ENCODE measurements at regions not wholly inside any gene's neighbourhood (a gene's known extent, or its start where the extent isn't known, plus 50 kb on each side); places are given as distances from the start of the nearest gene placed in this dataset.

DNA sequence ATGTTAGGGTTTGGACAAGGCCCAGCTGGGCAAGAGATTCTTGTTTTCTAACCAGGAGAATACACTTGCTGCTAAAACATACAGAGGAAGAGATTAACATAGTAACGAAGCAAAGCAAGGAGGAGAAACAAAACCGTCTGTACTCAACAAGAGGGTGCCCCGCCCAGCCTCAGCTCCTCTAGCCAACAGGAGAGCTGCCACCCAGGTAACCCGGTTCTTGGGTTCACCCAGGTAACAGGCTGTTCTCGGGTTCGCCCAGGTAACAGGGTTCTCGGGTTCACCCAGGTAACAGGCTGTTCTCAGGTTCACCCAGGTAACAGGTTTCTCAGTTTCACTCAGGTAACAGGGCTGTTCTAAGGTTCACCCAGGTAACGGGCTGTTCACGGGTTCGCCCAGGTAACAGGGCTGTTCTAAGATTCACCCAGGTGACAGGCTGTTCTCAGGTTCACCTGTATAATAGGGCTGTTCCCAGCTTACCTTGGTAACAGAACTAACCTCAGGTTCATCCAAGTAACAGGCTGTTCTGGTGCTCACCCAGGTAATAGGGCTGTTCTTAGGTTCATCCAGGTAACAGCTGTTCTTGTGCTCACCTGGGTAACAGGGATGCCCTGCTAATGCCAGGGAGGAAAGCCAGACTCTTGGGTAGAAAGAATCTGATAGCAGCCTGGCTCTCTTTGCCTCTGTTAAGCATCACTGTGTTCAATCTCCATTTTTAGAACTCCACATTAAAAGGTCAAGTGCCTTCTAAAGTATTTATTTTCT, 271.6 kb downstream of the SYK start:
- TF ChIP-seq, protein P1, sequence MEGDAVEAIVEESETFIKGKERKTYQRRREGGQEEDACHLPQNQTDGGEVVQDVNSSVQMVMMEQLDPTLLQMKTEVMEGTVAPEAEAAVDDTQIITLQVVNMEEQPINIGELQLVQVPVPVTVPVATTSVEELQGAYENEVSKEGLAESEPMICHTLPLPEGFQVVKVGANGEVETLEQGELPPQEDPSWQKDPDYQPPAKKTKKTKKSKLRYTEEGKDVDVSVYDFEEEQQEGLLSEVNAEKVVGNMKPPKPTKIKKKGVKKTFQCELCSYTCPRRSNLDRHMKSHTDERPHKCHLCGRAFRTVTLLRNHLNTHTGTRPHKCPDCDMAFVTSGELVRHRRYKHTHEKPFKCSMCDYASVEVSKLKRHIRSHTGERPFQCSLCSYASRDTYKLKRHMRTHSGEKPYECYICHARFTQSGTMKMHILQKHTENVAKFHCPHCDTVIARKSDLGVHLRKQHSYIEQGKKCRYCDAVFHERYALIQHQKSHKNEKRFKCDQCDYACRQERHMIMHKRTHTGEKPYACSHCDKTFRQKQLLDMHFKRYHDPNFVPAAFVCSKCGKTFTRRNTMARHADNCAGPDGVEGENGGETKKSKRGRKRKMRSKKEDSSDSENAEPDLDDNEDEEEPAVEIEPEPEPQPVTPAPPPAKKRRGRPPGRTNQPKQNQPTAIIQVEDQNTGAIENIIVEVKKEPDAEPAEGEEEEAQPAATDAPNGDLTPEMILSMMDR (IDR thresholded peaks at IDR 0.05; ENCODE audit: low read depth, low read length), result no peak
- H3K27me3 ChIP-seq, result no peaks in the 10 kb centered on the region
- no peak for DNase-seq
- H3K9me3 ChIP-seq, result no peaks in the 10 kb centered on the region
- peaks cover 8% of the 10 kb centered on the region; the same call in 1 of the 2 replicates for H3K4me1 ChIP-seq
- no peaks in the 10 kb centered on the region for H3K36me3 ChIP-seq
- H3K4me3 ChIP-seq (ENCODE audit: low read depth, low read length), result no peak overlapping the region

DNA sequence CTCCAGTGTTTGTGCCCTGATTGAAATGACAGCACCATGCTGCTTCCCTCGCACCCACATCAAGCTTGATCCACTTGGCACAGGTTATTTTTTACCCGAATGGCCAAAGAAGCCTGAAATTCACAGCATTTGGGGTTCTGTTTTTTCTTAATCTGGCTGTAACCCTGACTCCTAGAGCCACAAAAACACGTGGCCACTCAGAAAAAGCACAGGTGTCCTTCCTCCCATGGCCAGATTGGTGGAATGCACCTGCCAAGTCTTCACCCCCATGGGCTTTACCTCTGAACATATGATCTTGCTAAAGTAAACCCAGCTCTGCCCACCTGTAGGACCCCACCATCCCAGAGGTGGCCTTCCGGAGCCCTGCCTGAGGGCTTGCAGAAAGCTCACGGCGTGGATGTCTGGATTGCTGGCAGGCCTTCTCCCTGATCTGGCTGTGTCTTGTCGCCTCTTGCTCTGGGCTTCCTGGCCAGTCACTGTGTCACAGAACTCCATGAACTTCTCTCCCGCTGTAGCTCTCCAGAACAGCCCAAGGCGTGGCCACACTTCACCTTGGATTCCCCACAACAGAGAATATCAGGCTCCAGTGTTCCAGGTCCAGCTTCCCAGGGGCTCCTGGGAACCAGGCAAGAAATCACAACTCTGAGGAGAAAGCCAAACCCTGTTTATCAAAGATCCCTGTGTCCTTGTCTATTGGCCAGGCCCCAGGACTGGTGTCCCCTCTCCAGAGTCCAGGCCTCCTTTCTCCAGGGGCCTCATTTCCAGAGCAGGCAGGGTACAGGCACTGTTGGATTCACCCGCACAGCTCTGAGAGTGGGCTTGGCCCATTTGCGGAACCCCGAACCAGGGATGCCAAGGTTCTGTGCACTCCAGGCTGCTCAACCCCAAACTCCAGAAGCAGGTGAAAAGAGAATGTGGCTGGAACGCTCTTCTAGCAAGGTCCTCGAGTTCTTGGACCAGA, 272.5 kb downstream of the SYK start:
- TF ChIP-seq, protein P1 (IDR thresholded peaks at IDR 0.05; ENCODE audit: low read depth, low read length), result no peak
- Histone ChIP-seq H3K9me3 (no peaks in the 10 kb centered on the region), H3K27me3 (no peaks in the 10 kb centered on the region), H3K36me3 (no peaks in the 10 kb centered on the region), H3K4me3 (ENCODE audit: low read depth, low read length) (no peak overlapping the region), H3K4me1 (peaks cover 8% of the 10 kb centered on the region; the same call in 1 of the 2 replicates)
- DNase-seq, result no peak

GRCh38 chr9:91074866-91075265, 273.2 kb downstream of the SYK start:
- H3K4me1 ChIP-seq, result peaks cover 8% of the 10 kb centered on the region; the same call in 1 of the 2 replicates
- H3K9me3 ChIP-seq, result no peaks in the 10 kb centered on the region
- TF ChIP-seq, protein P1 (IDR thresholded peaks at IDR 0.05; ENCODE audit: low read depth, low read length), result no peak
- no peak overlapping the region for H3K4me3 ChIP-seq (ENCODE audit: low read depth, low read length)
- no peaks in the 10 kb centered on the region for H3K36me3 ChIP-seq
- DNase-seq, result no peak
- no peaks in the 10 kb centered on the region for H3K27me3 ChIP-seq

DNA sequence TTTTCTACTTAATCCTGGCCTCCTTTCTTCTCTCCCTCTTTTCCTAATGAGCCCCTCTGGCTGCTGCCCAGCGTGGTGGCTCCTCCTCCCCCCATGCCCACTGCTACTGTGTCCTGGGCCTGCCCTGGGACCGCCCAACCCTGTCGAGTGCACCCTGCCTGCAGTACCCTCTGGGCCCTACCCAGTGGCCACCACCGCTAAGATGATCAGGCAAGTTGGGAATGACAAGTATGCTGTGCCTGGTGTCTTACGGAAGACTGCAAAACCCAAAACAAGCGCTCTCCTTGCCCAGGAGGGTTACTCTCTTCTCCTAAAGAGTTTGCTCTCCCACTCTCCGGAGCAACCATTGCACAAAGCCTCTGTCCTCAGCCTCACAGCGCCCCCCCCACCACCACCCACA, 273.7 kb downstream of the SYK start:
- H3K9me3 ChIP-seq, result no peaks in the 10 kb centered on the region

DNA sequence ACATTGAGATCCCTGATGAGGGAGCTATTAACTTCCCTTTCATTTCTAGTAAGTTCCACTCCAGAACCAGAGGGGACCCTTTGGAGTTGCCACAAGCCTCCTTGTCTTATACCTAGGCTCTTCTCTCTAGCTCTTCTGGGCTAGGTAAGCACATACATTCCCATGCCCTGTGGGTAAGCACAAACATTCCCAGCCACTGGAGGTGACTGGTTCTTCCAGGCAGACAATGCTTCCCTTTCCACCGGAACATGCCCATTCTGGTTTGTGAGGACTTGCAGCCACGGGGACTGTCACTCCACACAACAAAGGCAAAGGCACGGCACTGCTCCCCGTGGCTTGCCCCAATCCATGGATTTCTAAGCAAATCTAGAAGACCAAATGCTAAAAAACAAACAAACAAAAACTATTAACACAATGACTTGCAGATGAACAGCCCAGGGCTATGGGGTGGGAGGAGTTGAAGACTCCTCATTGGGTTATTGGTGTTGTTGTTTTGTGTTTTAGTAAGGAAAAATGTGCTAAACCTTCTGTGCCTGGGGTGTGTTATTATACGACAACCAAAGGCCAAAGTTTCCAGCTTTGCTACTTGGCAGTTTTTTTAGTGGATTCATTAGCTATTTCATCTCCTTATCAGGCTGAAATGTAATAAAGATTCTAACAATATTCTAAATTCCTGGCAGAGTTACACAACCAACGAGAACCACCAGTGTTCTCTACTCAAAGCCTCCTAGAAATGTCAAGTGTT, 276.2 kb downstream of the SYK start:
- TF ChIP-seq, protein P1 (IDR thresholded peaks at IDR 0.05; ENCODE audit: low read depth, low read length), result no peak
- H3K27me3 ChIP-seq, result no peaks in the 10 kb centered on the region
- no peaks in the 10 kb centered on the region for H3K4me1 ChIP-seq
- H3K4me3 ChIP-seq (ENCODE audit: low read depth, low read length), result no peak overlapping the region
- H3K36me3 ChIP-seq, result no peaks in the 10 kb centered on the region
- DNase-seq, result no peak
- no peaks in the 10 kb centered on the region for H3K9me3 ChIP-seq

More for the DNA sequence above, 273.7 kb downstream of the SYK start:
- no peak overlapping the region for H3K4me3 ChIP-seq (ENCODE audit: low read depth, low read length)
- DNase-seq, result no peak
- TF ChIP-seq, protein P1 (IDR thresholded peaks at IDR 0.05; ENCODE audit: low read depth, low read length), result no peak
- H3K36me3 ChIP-seq, result no peaks in the 10 kb centered on the region
- no peaks in the 10 kb centered on the region for H3K27me3 ChIP-seq
- H3K4me1 ChIP-seq, result peaks cover 8% of the 10 kb centered on the region; the same call in 1 of the 2 replicates

Data from BE2C (cell line).